Fibroblast of skin of right biceps (primary cell): ENCODE measurements at regions not wholly inside any gene's neighbourhood (a gene's known extent, or its start where the extent isn't known, plus 50 kb on each side); places are given as distances from the start of the nearest gene placed in this dataset.
"Not testable (repeated sequence)": the region's sequence is repeated elsewhere in the genome, so short reads cannot be mapped to it uniquely, and the experiment has no call there.

Experiments
- DNase-seq: peaks from one replicate; pipeline ENCODE4 v3.0.0-alpha.2; 2013

GRCh38 chr6:130494729-130495128, 128.9 kb downstream of the TMEM200A start:
- peak; percentile 84 for DNase-seq

- DNase-seq: peak; percentile 96
Observed at GRCh38 chr6:130500693-130501092, 134.9 kb downstream of the TMEM200A start.

DNA sequence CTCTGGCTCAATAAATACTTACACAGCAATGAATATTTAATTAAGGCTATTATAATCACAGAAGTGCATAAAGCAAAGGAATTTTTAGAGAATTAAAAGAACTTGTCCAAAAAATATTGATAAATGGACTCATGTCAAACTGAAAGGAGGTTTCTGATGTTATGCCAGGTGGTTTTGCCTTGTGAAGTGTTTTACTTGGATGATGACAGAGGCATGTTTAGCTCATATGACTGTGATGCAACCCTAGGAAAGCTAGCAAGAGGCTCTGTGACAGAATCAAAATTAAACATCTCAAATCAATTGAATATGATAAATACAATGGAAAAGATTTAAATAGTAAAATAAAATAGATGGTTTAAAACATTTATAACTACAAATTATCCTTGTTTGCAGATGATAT, 137.3 kb downstream of the TMEM200A start:
- peak; percentile 68 for DNase-seq

GRCh38 chr6:130505808-130506598, 140.2 kb downstream of the TMEM200A start:
- DNase-seq: no peak

DNA sequence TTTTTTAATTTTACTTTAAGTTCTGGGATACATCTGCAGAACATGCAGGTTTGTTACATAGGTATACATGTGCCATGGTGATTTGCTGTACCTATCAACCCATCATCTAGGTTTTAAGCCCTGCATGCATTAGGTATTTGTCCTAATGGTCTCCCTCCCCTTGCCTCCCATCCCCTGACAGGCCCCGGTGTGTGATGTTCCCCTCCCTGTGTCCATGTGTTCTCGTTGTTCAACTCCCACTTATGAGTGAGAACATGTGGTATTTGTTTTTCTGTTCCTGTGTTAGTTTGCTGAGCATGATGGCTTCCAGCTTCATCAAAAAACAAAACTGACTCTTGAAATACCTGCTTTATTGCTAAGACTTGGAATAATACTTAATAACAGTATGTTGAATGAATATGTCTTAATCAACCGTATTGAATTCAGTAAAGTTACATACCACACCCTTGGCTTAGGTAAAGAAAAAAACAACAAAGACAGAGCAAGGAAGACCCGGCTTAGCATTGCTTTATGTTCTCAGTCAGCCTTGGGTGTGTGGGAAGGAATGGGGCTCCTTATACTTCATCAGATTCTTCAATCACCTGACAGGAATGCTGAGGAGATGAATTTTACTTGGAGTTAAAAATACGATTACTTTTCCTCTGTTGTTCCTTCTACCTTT, 141.3 kb downstream of the TMEM200A start:
- not testable (repeated sequence) for DNase-seq

GRCh38 chr6:130507666-130508028, 141.8 kb downstream of the TMEM200A start:
- DNase-seq: no peak

DNA sequence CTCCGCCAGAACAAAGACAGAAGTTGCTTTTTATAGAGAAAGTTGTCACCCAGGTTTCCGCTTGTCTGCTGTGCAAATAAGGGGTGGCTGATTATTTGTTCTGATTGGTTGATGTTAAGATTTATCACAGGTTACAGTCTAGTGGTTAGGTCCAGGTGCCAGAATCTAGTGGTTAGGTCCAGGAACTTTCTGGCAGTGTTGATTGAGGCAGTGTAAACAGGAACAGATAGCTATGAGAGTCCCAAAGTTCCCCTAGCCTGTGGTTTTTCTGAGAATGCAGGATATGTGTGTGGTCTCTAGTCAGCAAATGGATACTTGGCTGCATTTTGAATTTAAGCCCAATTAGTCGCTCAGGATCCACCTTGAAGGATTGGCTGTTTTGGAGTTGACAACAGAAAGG, 148.0 kb downstream of the TMEM200A start:
- DNase-seq: peak; percentile 90

- DNase-seq: no peak
Observed at GRCh38 chr6:130514712-130515111, 148.9 kb downstream of the TMEM200A start.

GRCh38 chr6:130515306-130515705, 149.5 kb downstream of the TMEM200A start:
- no peak for DNase-seq

DNA sequence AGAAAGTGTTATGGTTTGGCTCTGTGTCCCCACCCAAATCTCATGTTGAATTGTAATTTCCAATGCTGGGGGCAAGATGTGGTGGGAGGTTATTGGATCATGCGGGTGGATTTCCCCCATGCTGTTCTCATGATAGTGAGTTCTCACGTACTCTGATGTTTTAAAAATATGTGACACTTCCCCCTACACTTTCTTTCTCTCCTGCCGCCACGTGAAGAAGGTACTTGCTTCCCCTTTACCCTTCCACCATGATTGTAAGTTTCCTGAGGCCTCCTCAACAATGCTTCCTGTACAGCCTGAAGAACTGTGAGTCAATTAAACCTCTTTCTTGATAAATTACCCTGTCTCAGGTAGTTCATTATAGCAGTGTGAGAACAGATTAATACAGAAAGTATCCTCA, 150.8 kb downstream of the TMEM200A start:
- DNase-seq: no peak

GRCh38 chr6:130517444-130517931, 151.7 kb downstream of the TMEM200A start:
- DNase-seq: peak; percentile 22

DNA sequence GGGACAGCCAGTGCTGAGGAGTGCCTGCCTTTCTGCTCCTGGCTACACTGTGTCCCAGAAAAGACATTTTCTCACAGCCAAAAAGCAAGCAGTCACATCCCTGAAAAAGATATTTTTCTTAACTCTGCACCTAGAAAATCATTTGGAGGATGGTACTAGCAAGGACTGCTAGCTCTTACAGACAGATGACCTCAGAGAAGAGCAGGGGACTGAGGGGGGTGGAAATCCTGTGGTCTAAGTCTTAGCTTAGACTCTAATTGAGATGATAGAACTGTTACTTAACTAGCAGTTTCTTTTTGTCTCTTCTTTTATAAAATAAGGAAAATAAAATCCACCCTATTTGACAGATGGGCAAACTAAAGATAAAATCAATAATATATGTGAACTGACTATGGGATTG, 152.8 kb downstream of the TMEM200A start:
- DNase-seq: peak; percentile 26

GRCh38 chr6:130520221-130520620, 154.4 kb downstream of the TMEM200A start:
- DNase-seq: peak; percentile 59

- no peak for DNase-seq
Observed at GRCh38 chr6:130520801-130521200, 155.0 kb downstream of the TMEM200A start.

GRCh38 chr6:130524552-130524951, 158.7 kb downstream of the TMEM200A start:
- no peak for DNase-seq

DNA sequence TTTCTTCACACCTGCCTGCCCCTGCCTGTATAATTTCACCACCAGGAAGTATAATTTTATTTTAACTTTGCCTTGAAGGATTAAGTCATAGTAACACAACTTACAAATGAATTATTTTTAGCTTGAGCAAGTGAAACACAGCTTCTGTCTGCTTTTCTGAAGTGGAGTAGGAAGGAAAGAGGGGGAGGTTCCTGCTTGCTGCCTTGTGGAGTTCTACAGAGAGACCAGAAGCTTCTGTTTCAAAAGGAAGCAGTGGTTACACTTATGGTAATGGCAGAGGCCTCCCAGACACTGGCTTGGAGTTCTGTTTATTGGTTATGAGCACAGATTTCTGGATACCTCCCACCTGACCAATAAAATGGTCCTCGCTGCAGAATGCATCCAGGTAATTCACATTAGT, 159.6 kb downstream of the TMEM200A start:
- no peak for DNase-seq

DNA sequence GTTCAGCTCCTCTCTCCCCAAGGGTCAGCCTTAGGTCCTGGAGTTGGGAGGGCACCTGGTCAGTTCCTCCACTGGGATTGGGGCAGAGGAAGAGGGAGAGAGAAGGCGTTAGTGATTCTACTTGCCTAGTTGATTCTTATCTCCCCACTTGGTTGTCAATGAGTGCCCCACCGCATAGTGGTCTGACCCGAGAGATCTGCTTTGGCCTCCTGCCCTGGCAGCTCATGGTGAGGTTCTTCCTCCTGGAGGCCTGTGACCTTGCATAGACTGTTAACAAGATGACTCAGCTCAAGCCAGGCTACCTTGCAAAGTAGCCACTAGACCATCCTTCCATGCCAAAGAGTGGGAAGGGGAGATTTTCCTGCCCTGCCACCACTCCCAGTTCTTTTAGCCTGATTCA, 160.6 kb downstream of the TMEM200A start:
- no peak for DNase-seq

DNA sequence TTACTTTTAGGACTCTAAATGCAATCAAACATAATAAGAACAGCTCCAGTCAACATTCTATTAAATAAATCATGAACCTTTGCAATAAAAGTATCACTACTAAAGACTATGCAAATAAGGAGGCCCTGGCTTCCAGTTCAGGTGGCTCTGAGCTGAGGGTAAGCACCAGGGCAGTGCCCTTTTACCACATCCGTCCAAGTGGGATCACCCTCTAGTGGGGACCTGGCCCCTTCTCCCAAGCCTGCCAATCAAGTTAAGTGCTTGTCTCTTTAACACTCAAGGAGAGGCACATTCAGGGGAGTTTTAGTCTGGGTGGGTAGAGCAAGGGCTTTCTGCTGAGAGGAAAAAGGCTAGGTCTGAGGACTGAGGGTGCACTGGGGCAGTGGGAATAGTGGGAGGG, 161.4 kb downstream of the TMEM200A start:
- no peak for DNase-seq

DNA sequence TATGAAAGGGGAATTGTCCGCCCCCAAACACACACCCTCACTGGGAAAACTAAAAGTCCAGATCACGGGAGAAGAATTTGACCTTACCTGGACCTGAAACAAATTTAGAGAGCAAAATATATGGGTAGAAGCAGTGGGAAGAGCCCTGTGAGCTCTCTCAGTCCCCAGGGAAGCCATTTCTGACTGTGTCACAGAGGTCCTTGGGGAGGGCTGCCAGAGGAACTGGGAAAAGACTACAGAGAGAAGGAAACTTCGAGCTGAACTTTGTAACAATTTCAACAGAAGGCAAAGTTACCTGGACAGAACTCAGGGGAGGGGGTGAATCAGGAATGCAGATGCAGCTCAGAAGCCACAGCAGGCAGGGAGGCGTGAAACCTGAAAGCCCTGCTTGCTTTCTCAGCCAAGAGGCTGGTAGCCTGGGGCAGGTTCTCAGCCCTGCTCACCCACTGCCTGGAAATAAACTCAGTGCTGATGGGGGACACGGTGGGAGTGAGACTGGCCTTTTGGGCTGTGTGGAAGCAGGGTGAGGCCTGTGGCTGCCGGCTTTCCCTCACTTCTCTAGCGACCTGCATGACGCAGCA, 163.8 kb downstream of the TMEM200A start:
- DNase-seq: no peak

- DNase-seq: no peak
Observed at GRCh38 chr6:130534627-130535026, 168.8 kb downstream of the TMEM200A start.

- no peak for DNase-seq
Observed at GRCh38 chr6:130535242-130535641, 169.4 kb downstream of the TMEM200A start.

DNA sequence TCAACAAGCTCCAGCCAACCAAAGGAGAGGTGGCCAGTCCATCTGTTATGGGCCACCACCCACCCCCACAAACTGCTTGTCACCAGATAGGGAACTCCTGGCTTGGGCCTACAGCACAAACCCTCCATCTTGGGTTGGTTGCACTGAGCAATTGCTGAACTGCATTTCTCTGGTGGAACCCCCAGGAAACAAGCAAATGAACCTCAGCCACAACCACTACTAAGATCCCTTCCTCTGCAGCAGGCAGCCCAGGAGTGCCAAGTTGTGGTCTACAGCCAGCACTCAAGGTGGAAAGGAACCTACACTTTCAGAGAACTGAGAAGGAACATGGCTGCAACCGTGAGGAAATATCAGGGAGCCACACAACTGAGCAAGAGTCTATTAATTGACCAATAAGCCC, 171.6 kb downstream of the TMEM200A start:
- no peak for DNase-seq

DNA sequence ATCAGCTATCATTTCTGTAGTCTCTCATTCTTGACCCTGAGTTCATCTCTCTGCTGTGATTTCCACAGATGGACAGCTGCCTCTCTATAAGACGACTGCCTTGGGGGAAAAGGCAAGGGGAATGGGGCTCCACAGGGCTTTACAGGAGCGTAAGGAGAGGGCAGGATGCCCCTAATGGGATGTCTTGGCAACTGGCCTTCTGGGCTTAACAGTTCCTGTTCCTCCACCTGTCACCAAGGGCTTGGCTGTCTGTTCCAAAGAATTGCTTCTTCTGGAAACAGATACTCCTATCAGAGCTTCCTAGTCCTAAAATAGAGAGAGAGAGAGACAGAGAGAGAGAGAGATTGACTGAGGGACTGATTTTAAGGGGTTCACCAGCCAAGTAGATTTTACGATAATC, 181.9 kb downstream of the TMEM200A start:
- DNase-seq: no peak

DNA sequence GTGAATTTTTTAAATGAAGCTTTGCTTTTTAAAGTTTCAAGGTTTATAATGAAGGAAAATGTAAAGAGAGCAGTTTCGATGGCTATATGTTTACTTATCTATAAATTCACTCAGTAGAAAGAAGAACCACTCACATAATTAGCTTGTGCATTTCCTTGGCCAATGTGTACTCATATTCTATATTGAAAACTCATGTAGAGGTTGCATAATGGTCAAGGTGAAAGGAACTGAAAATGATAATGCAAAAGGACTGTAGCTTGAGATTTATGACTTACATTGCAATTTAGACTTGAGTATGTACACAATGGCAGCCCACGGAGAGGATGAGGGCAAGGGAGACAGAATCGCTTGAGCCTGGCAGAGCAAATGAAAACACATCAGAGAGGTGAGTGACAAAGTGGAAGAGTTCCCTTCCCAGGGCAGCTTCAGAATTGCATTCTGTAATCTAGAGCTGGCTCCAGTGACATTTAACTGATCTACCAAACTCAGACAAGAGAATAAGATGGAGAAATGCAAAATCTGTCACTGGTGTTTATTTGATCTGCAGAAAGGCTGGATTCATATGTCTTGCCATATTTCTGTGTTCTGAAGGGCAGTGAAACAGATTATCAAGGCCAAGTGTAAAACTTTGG, 191.8 kb downstream of the TMEM200A start:
- DNase-seq: no peak
